ENCODE measurements at regions not wholly inside any gene's neighbourhood (a gene's known extent, or its start where the extent isn't known, plus 50 kb on each side); places are given as distances from the start of the nearest gene placed in this dataset.

DNA sequence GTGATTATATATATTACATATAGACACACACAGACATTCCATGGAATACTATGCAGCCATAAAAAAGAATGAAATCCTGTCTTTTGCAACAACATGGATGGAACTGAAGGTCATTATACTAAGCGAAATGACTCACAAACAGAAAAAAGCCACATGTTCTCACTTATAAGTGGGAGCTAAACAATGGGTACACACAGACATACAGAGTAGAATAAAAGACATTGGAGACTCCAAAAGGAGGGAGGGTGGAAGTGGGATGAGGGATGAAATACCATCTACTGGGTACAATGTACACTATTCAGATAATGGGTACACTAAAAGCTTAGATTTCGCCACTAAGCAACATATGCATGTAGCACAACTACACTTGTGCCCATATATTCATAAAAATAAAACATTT, 170.0 kb upstream of the RGMB start:
- TF ChIP-seq, protein P1, sequence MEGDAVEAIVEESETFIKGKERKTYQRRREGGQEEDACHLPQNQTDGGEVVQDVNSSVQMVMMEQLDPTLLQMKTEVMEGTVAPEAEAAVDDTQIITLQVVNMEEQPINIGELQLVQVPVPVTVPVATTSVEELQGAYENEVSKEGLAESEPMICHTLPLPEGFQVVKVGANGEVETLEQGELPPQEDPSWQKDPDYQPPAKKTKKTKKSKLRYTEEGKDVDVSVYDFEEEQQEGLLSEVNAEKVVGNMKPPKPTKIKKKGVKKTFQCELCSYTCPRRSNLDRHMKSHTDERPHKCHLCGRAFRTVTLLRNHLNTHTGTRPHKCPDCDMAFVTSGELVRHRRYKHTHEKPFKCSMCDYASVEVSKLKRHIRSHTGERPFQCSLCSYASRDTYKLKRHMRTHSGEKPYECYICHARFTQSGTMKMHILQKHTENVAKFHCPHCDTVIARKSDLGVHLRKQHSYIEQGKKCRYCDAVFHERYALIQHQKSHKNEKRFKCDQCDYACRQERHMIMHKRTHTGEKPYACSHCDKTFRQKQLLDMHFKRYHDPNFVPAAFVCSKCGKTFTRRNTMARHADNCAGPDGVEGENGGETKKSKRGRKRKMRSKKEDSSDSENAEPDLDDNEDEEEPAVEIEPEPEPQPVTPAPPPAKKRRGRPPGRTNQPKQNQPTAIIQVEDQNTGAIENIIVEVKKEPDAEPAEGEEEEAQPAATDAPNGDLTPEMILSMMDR (IDR thresholded peaks at IDR 0.05; ENCODE audit: insufficient read depth, low read depth, low read length) = no peak
- TF ChIP-seq EZH2 (IDR thresholded peaks at IDR 0.05; ENCODE audit: insufficient read depth, low read length) = no peak
